ENCODE measurements at regions not wholly inside any gene's neighbourhood (a gene's known extent, or its start where the extent isn't known, plus 50 kb on each side); places are given as distances from the start of the nearest gene placed in this dataset.
"Not testable (repeated sequence)": the region's sequence is repeated elsewhere in the genome, so short reads cannot be mapped to it uniquely, and the experiment has no call there.

- TF ChIP-seq, protein P1, sequence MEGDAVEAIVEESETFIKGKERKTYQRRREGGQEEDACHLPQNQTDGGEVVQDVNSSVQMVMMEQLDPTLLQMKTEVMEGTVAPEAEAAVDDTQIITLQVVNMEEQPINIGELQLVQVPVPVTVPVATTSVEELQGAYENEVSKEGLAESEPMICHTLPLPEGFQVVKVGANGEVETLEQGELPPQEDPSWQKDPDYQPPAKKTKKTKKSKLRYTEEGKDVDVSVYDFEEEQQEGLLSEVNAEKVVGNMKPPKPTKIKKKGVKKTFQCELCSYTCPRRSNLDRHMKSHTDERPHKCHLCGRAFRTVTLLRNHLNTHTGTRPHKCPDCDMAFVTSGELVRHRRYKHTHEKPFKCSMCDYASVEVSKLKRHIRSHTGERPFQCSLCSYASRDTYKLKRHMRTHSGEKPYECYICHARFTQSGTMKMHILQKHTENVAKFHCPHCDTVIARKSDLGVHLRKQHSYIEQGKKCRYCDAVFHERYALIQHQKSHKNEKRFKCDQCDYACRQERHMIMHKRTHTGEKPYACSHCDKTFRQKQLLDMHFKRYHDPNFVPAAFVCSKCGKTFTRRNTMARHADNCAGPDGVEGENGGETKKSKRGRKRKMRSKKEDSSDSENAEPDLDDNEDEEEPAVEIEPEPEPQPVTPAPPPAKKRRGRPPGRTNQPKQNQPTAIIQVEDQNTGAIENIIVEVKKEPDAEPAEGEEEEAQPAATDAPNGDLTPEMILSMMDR (IDR thresholded peaks at IDR 0.05; ENCODE audit: control insufficient read depth, insufficient read depth, low read depth, low read length, missing control alignments), result no peak
- no peak for DNase-seq (ENCODE audit: low read depth)
- no peak overlapping the region for H3K4me3 ChIP-seq (ENCODE audit: control insufficient read depth, low read depth, low read length)
Observed at GRCh38 chr18:30450927-30451326, 591.6 kb downstream of the DSC3 start.

DNA sequence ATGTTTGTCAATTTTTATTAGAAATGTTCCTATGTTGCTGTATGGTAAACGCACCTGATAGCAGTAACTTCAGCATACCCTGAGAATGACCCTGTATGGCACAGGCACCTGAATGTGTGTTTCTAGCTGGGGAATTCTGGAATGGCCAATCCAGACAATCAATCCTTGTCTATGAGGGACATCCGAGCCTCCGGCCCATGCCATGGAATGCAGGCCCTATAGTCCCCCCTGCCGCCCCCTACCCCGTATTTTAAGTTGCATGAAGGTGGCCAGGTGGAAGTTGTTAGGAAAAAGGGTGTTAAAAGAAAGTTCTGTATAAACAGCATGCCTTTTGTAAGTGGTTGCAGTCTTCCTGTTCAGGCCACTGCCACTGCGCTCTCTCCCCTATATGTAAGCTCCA, 595.9 kb downstream of the DSC3 start:
- H3K4me3 ChIP-seq (ENCODE audit: control insufficient read depth, low read depth, low read length), result no peak overlapping the region
- TF ChIP-seq, protein P1 (IDR thresholded peaks at IDR 0.05; ENCODE audit: control insufficient read depth, insufficient read depth, low read depth, low read length, missing control alignments), result no peak
- DNase-seq (ENCODE audit: low read depth), result no peak

- TF ChIP-seq, protein P1 (IDR thresholded peaks at IDR 0.05; ENCODE audit: control insufficient read depth, insufficient read depth, low read depth, low read length, missing control alignments), result no peak
- no peak for DNase-seq (ENCODE audit: low read depth)
- H3K4me3 ChIP-seq (ENCODE audit: control insufficient read depth, low read depth, low read length), result no peak overlapping the region
Observed at GRCh38 chr18:30444544-30444943, 598.0 kb downstream of the DSC3 start.

DNA sequence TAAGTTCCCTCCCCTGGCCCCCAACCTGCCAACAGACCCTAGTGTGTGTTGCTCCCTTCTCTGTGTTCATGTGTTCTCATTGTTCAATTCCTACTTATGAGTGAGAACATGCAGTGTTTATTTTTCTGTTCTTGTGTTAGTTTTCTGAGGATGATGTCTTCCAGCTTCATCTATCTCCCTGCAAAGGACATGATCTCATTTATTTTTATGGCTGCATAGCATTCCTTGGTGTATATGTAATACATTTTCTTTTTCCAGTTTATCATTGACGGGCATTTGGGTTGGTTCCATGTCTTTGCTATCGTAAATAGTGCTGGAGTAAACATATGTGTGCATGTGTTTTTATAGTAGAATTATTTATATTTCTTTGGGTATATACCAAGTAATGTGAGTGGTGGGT, 602.2 kb downstream of the DSC3 start:
- TF ChIP-seq, protein P1 (IDR thresholded peaks at IDR 0.05; ENCODE audit: control insufficient read depth, insufficient read depth, low read depth, low read length, missing control alignments), result no peak
- no peak for DNase-seq (ENCODE audit: low read depth)
- no peak overlapping the region for H3K4me3 ChIP-seq (ENCODE audit: control insufficient read depth, low read depth, low read length)

DNA sequence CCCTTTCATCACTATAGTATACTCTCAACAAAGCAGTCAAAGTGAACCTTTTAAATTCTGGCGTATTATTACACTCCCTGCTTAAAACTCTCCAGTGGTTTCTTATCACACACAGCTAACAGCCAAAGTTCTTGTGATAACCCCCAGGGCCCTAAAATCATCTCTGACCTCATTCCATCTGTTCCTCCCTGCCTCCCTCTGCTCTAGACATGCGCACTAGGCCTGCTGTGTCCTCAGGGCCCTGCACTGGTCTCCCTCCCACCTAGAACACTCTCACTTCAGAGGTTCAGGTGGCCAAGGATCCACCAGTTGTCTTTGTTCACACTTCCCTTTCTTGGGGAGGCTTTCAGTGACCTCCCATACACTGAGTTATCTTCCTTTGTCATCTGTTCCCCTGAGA, 603.4 kb downstream of the DSC3 start:
- no peak overlapping the region for H3K4me3 ChIP-seq (ENCODE audit: control insufficient read depth, low read depth, low read length)
- no peak for DNase-seq (ENCODE audit: low read depth)
- TF ChIP-seq, protein P1 (IDR thresholded peaks at IDR 0.05; ENCODE audit: control insufficient read depth, insufficient read depth, low read depth, low read length, missing control alignments), result no peak

DNA sequence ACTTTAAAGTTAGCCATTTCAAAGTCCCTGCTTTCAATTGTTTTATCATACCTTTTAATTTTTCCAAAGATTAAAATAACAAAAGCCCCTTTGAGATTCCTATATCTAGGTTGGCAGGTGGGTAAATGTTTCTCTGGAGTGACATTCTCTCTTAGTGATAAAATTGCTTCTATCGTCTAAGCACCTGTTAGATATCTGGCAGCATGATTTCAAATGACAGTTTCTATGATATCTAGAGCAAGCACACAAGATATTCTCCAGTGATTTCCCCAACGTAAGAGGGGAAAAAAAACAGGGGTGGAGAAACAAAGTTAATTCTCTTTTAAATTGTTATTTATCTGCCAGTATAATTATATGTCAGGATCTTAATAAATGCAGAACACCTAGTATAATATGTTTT, 610.2 kb downstream of the DSC3 start:
- TF ChIP-seq, protein P1 (IDR thresholded peaks at IDR 0.05; ENCODE audit: control insufficient read depth, insufficient read depth, low read depth, low read length, missing control alignments), result no peak
- DNase-seq (ENCODE audit: low read depth), result no peak
- H3K4me3 ChIP-seq (ENCODE audit: control insufficient read depth, low read depth, low read length), result no peak overlapping the region

GRCh38 chr18:30419399-30419798, 623.1 kb downstream of the DSC3 start:
- DNase-seq (ENCODE audit: low read depth), result not testable (repeated sequence)

More at GRCh38 chr18:30419399-30419798, 623.1 kb downstream of the DSC3 start:
- H3K4me3 ChIP-seq (ENCODE audit: control insufficient read depth, low read depth, low read length), result not testable (repeated sequence)
